Sigmoid colon (tissue), 4 donors: ENCODE measurements at regions not wholly inside any gene's neighbourhood (a gene's known extent, or its start where the extent isn't known, plus 50 kb on each side); places are given as distances from the start of the nearest gene placed in this dataset.

Experiments used
- POLR2AphosphoS5 ChIP-seq, 4 donors: sonication (generic); formaldehyde crosslinking; IDR thresholded peaks; one replicate each; pipeline ENCODE4 v1.6.1; 2017; ENCODE audit warnings: antibody characterized with exemption in 4 of 4
- TF ChIP-seq, protein P1 (sequence below), 4 experiments: fragments of 450-650 bp in 3 of 4; fragments of 200-600 bp in 1 of 4; IDR thresholded peaks; one replicate each; pipeline ENCODE4 v1.5.1; 2016 to 2019; ENCODE audit warnings: antibody characterized with exemption in 4 of 4, mild to moderate bottlenecking in 3 of 4, moderate library complexity in 2 of 4

DNA sequence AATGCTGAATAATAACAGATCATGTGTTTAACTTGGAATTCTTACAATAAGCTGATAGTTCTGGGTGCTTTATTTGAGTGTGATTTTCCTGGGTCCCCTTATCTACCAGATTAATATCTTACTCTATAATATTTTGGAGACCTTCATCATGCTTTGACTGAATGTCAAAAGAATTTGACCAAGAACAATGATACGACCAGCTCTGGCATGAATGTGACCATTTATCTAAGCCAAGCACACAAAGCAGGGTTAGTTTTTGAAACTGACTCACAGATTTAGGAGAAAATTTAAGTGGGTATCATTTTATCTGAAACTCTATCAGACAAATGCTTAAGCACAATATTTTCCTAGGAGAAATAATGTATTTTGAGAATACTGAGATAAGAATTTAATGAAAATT, 677.0 kb downstream of the NYAP2 start:
- TF ChIP-seq POLR2AphosphoS5 (IDR thresholded peaks at IDR 0.05) = no peak
- TF ChIP-seq, protein P1, sequence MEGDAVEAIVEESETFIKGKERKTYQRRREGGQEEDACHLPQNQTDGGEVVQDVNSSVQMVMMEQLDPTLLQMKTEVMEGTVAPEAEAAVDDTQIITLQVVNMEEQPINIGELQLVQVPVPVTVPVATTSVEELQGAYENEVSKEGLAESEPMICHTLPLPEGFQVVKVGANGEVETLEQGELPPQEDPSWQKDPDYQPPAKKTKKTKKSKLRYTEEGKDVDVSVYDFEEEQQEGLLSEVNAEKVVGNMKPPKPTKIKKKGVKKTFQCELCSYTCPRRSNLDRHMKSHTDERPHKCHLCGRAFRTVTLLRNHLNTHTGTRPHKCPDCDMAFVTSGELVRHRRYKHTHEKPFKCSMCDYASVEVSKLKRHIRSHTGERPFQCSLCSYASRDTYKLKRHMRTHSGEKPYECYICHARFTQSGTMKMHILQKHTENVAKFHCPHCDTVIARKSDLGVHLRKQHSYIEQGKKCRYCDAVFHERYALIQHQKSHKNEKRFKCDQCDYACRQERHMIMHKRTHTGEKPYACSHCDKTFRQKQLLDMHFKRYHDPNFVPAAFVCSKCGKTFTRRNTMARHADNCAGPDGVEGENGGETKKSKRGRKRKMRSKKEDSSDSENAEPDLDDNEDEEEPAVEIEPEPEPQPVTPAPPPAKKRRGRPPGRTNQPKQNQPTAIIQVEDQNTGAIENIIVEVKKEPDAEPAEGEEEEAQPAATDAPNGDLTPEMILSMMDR (IDR thresholded peaks at IDR 0.05) = no peak
